ENCODE measurements at regions not wholly inside any gene's neighbourhood (a gene's known extent, or its start where the extent isn't known, plus 50 kb on each side); places are given as distances from the start of the nearest gene placed in this dataset.

GRCh38 chr12:90084018-90084417, 375.4 kb upstream of the ATP2B1 start:
- TF ChIP-seq POLR2A (IDR thresholded peaks at IDR 0.05) (no peak), POLR2AphosphoS5 (IDR thresholded peaks at IDR 0.05) (no peak), CTCF (IDR thresholded peaks at IDR 0.05) (no peak)

All from stomach (tissue), 4 donors.